ENCODE measurements at regions not wholly inside any gene's neighbourhood (a gene's known extent, or its start where the extent isn't known, plus 50 kb on each side); places are given as distances from the start of the nearest gene placed in this dataset.

DNA sequence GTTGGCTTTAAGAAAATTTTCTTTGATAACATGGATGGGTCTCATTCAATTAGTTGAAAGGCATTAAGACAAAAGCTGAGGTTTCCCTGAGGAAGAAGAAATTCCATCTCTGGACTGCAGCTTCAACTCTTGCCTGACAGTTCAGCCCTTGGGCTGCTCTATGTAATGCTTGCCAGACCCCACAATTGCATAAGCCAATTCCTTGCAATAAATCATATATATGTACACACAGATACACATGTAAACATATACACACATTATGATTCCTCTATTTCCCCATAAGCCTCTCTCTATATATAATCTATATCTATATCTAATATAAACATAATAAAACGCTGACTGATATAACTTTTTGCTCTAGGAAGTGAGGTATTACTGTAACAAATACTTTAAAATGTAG, 301.5 kb upstream of the PRMT6 start:
- TF ChIP-seq, protein P1, sequence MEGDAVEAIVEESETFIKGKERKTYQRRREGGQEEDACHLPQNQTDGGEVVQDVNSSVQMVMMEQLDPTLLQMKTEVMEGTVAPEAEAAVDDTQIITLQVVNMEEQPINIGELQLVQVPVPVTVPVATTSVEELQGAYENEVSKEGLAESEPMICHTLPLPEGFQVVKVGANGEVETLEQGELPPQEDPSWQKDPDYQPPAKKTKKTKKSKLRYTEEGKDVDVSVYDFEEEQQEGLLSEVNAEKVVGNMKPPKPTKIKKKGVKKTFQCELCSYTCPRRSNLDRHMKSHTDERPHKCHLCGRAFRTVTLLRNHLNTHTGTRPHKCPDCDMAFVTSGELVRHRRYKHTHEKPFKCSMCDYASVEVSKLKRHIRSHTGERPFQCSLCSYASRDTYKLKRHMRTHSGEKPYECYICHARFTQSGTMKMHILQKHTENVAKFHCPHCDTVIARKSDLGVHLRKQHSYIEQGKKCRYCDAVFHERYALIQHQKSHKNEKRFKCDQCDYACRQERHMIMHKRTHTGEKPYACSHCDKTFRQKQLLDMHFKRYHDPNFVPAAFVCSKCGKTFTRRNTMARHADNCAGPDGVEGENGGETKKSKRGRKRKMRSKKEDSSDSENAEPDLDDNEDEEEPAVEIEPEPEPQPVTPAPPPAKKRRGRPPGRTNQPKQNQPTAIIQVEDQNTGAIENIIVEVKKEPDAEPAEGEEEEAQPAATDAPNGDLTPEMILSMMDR (IDR thresholded peaks at IDR 0.05; ENCODE audit: insufficient read depth, low read length) = no peak
- no peak for TF ChIP-seq SPI1 (IDR thresholded peaks at IDR 0.05; ENCODE audit: borderline replicate concordance, low read depth)
